ENCODE measurements at regions not wholly inside any gene's neighbourhood (a gene's known extent, or its start where the extent isn't known, plus 50 kb on each side); places are given as distances from the start of the nearest gene placed in this dataset.

DNA sequence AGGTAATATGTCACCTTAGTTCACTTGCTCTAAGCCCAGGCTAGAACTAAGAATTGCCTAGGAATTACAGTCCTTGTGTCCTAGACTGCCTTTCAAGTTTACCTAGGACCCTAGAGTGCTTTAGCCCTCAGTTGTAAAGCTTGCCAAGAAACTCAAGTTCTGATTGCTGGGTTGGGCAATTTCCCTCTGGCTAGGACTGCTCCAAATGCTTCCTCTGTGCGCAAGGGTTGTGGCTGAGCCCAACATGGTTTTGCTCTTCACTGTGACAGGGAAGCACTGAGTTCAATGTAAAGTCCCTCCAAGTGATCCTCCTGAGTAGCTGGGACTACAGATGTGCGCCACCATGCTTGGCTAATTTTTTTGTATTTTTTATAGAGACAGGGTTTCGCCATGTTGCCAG, 102.3 kb upstream of the NEK7 start:
- DNase-seq (ENCODE audit: low spot score): no peak
- ChIA-PET CTCF (no interaction called here), POLR2A (ENCODE audit: low non-redundant PET) (interaction anchor here (0.6 kb wide), 1 partner anchor 188 kb away, joined by 4 read pairs; no protein-coding TSS in a partner anchor)
- TF ChIP-seq, protein P1, sequence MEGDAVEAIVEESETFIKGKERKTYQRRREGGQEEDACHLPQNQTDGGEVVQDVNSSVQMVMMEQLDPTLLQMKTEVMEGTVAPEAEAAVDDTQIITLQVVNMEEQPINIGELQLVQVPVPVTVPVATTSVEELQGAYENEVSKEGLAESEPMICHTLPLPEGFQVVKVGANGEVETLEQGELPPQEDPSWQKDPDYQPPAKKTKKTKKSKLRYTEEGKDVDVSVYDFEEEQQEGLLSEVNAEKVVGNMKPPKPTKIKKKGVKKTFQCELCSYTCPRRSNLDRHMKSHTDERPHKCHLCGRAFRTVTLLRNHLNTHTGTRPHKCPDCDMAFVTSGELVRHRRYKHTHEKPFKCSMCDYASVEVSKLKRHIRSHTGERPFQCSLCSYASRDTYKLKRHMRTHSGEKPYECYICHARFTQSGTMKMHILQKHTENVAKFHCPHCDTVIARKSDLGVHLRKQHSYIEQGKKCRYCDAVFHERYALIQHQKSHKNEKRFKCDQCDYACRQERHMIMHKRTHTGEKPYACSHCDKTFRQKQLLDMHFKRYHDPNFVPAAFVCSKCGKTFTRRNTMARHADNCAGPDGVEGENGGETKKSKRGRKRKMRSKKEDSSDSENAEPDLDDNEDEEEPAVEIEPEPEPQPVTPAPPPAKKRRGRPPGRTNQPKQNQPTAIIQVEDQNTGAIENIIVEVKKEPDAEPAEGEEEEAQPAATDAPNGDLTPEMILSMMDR (conservative IDR thresholded peaks at IDR 0.05; ENCODE audit: low read depth): no peak
- no peak overlapping the region for H3K27ac ChIP-seq

DNA sequence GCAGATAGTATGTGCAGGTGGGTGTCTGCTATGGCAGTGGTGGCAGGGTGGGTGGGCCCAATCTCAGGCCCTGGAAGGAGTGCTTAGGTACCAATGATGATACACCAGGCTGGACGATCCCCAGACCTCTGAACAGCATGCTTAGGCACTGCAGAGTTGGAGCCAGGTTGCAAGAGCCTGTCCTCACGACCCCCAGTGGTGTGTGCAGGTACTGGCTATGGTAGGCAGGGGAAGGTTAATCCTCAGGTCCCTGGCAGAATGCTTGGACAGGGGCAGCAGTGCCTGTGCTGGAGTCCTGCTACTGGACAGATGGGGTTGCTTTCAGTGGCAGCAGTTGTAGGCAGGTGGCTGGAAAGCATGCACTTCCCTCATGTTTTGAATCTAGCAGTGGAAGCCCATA, 100.5 kb upstream of the NEK7 start:
- CTCF ChIA-PET: no interaction called here
- H3K27ac ChIP-seq: no peak overlapping the region
- POLR2A ChIA-PET (ENCODE audit: low non-redundant PET): no interaction called here
- no peak for DNase-seq (ENCODE audit: low spot score)
- TF ChIP-seq, protein P1 (conservative IDR thresholded peaks at IDR 0.05; ENCODE audit: low read depth): no peak

DNA sequence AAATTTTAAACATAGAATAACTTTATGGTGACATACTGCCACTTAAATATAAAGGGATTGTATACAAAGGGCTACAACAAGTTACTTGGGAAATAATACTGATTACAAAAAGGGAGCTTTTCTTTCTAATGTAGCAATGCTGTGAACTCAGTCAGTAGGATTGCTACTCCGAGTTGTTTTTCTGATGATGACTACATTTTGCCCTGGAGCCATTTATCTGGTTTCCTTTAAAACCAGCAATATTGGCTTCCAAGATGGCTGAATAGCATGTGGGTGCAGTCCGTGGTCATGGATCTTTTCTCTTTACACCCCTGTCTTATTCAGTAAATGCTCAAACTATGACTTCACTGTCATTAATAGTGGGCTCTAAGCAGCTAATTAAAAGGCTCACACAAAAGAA, 92.6 kb upstream of the NEK7 start:
- peak; percentile 34 for DNase-seq (ENCODE audit: low spot score)
- CTCF ChIA-PET: interaction anchor here (0.6 to 0.7 kb wide), 3 partner anchors 420 to 584 kb away, joined by 3 to 6 read pairs (median 3); no protein-coding TSS in a partner anchor
- TF ChIP-seq, protein P1 (conservative IDR thresholded peaks at IDR 0.05; ENCODE audit: low read depth): no peak
- POLR2A ChIA-PET (ENCODE audit: low non-redundant PET): no interaction called here
- no peak overlapping the region for H3K27ac ChIP-seq

DNA sequence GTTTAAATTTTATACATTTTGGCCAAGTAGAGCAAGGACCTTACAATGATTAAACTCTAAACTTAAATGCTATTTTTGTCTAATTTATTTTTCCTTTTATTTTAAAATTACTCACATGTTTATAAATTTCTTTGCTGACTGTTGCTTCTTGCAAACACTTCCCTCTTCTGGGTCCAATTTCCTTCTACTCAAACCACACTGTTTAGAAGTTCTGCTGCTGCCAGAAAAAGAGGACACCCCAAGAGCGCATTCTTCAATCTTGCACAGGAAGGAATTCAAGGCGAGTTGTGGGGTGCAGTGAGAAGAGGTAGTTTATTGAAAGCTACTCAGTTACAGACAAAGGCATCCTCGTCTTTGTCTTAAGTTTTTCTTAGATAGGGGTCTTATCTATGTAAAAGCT, 88.5 kb upstream of the NEK7 start:
- DNase-seq (ENCODE audit: low spot score): no peak
- CTCF ChIA-PET: interaction anchor here (0.6 to 0.7 kb wide), 2 partner anchors 53 to 542 kb away, joined by 3 read pairs; no protein-coding TSS in a partner anchor
- POLR2A ChIA-PET (ENCODE audit: low non-redundant PET): no interaction called here
- TF ChIP-seq, protein P1 (conservative IDR thresholded peaks at IDR 0.05; ENCODE audit: low read depth): no peak
- H3K27ac ChIP-seq: no peak overlapping the region

DNA sequence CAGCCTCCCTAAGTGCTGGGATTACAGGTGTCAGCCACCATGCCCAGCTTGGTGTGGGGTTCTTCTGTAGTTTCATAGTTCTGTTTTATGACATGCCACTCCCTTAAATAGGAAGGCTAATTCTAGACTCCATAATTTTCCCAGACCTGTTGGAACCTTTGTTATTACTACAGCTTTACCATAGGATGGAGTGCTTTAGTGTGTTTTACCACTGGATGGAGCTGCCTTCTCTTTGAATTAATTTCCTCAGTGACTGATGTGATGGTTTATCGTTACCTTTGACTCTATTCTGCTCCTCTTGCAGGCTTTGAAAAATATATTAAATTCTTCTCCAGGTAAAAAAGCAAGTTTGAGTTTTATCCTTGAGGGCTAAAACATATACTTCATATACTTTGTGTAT, 84.6 kb upstream of the NEK7 start:
- no peak for DNase-seq (ENCODE audit: low spot score)
- ChIA-PET CTCF (no interaction called here), POLR2A (ENCODE audit: low non-redundant PET) (no interaction called here)
- TF ChIP-seq, protein P1 (conservative IDR thresholded peaks at IDR 0.05; ENCODE audit: low read depth): no peak
- no peak overlapping the region for H3K27ac ChIP-seq

DNA sequence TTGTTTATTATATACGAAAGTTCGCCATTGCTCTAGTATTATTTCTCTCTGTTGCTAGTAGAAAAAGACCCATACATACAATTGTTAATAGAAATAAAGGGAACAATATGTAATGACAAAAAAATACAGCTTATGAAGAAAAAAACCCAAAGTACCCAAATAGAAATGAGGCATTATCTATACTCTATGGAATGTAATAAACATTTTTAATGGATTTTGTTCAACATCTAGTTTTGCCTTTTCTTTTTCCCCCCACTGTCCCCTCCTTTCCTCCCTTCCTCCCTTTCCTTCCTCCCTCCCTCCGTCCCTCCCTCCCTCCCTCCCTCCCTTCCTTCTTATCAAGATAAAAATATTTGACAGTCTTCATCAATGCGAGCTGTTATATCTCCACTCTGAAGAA, 81.5 kb upstream of the NEK7 start:
- TF ChIP-seq, protein P1 (conservative IDR thresholded peaks at IDR 0.05; ENCODE audit: low read depth): no peak
- H3K27ac ChIP-seq: no peak overlapping the region
- ChIA-PET POLR2A (ENCODE audit: low non-redundant PET) (no interaction called here), CTCF (interaction anchor here (0.6 kb wide), 2 partner anchors 208 to 1706 kb away, joined by 4 to 5 read pairs; no protein-coding TSS in a partner anchor)
- no peak for DNase-seq (ENCODE audit: low spot score)
